ENCODE measurements at regions not wholly inside any gene's neighbourhood (a gene's known extent, or its start where the extent isn't known, plus 50 kb on each side); places are given as distances from the start of the nearest gene placed in this dataset.

DNA sequence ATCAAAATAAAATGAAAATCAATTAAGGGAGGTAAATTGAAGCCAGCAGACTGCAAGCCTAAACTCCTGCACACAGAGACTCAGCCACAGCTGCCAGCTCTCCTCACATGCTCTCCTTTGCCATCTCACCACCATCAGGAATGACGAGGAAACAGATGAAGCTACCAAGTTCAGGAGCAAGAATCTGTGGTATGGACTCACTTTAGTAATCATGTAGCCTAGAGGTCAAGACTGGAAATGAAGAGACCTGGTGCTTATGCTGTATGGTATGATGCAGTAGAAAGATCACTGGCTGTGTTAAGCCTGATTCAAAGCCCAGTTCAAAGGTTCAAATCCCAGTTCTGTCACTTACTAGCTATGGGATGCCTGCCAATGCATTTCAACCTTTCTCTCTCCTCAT, 78.9 kb upstream of the CAMK1G start:
- DNase-seq, result no peak

DNA sequence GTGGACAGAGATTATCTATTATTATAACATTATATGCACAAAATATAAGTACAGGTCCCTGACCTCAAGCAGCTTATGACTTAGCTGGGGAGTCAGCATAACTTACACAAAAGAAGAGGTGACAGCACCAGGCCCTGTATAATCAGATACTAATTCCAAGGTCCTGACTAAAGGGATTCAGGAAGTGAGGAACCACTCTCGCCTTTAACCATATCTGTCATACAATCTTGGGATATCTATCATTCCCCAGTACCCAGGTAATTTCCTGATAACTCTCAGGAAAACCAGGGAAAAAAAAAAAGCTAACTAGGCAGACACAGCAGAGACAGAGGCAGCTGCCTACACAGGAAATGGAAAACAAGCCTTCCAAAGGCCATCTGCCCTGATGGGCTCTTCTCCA, 78.5 kb upstream of the CAMK1G start:
- DNase-seq, result no peak

More for the DNA sequence above, 78.9 kb upstream of the CAMK1G start:
- H3K27ac ChIP-seq, result no peak overlapping the region
- intact Hi-C loops (cut with DNase I), result no loop called here
- no peak overlapping the region for H3K4me3 ChIP-seq
- no peaks in the 10 kb centered on the region for H3K27me3 ChIP-seq
- TF ChIP-seq EP300 (IDR thresholded peaks at IDR 0.05) (no peak), POLR2A (IDR thresholded peaks at IDR 0.05) (no peak)
- TF ChIP-seq, protein P1, sequence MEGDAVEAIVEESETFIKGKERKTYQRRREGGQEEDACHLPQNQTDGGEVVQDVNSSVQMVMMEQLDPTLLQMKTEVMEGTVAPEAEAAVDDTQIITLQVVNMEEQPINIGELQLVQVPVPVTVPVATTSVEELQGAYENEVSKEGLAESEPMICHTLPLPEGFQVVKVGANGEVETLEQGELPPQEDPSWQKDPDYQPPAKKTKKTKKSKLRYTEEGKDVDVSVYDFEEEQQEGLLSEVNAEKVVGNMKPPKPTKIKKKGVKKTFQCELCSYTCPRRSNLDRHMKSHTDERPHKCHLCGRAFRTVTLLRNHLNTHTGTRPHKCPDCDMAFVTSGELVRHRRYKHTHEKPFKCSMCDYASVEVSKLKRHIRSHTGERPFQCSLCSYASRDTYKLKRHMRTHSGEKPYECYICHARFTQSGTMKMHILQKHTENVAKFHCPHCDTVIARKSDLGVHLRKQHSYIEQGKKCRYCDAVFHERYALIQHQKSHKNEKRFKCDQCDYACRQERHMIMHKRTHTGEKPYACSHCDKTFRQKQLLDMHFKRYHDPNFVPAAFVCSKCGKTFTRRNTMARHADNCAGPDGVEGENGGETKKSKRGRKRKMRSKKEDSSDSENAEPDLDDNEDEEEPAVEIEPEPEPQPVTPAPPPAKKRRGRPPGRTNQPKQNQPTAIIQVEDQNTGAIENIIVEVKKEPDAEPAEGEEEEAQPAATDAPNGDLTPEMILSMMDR (IDR thresholded peaks at IDR 0.05), result no peak
- WGBS, 3 donors, result 51 to 62% (median 57%) methylated on average over 1 of the region's 1 CpG
- no peaks in the 10 kb centered on the region for H3K4me1 ChIP-seq (ENCODE audit: insufficient read depth)
- no peaks in the 10 kb centered on the region for H3K36me3 ChIP-seq
- peaks cover 0 to 4% of the 10 kb centered on the region in 2 donors for H3K9me3 ChIP-seq

DNA sequence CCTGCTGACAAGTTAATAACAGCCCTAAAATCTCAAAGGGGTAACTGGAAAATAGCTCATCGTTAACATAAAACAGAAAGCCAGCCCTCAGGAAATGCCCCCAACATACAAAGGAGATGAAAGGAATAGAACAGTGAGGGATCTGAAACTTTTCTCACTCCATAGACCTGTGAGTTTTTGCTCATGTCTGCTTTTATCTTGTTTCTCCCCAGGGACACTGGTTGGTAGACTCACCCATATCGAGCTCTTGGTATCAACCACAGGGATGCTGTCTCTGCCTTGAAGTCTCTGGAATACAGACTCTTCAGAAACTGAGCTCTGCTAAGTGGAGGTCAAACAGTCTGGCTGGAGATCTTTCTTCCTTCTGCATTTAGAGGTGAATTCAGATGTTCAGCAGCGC, 77.4 kb upstream of the CAMK1G start:
- WGBS, 3 donors, result 58 to 63% (median 63%) methylated on average over 3 of the region's 3 CpGs
- TF ChIP-seq, protein P1 (IDR thresholded peaks at IDR 0.05), result no peak
- TF ChIP-seq EP300 (IDR thresholded peaks at IDR 0.05), result no peak
- TF ChIP-seq POLR2A (IDR thresholded peaks at IDR 0.05), result no peak
- DNase-seq, result no peak
- Histone ChIP-seq H3K36me3 (no peaks in the 10 kb centered on the region), H3K4me3 (no peak overlapping the region), H3K27ac (no peak overlapping the region), H3K4me1 (ENCODE audit: insufficient read depth) (no peaks in the 10 kb centered on the region), H3K9me3 (peaks cover 0 to 4% of the 10 kb centered on the region in 2 donors), H3K27me3 (no peaks in the 10 kb centered on the region)
- intact Hi-C loops (cut with DNase I), result no loop called here

More for the DNA sequence above, 78.5 kb upstream of the CAMK1G start:
- WGBS, 3 donors, result 68 to 86% (median 73%) methylated on average over 1 of the region's 1 CpG
- Histone ChIP-seq H3K4me1 (ENCODE audit: insufficient read depth) (no peaks in the 10 kb centered on the region), H3K4me3 (no peak overlapping the region), H3K36me3 (no peaks in the 10 kb centered on the region), H3K9me3 (peaks cover 0 to 4% of the 10 kb centered on the region in 2 donors), H3K27me3 (no peaks in the 10 kb centered on the region), H3K27ac (no peak overlapping the region)
- TF ChIP-seq EP300 (IDR thresholded peaks at IDR 0.05) (no peak), POLR2A (IDR thresholded peaks at IDR 0.05) (no peak)
- TF ChIP-seq, protein P1 (IDR thresholded peaks at IDR 0.05), result no peak
- intact Hi-C loops (cut with DNase I), result no loop called here

DNA sequence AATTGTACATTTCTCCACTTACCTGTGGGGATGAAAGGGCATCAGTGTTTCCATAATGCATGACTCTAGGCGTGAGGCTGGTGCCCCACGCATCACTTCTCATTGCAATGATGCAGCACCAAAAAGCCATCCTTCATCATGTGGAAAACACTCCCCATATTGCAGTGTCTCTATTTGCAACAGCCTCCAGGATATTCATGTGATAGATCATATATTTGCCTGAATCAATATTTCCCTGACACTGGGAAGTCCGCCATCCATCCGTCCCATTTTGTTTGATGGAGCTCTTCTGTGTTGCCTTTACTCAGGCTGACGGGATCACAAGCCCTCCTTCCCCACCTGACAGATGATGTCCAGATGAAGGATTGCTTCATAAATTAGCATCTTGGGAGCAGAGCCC, 74.5 kb upstream of the CAMK1G start:
- intact Hi-C loops (cut with DNase I), result no loop called here

More for the DNA sequence above, 74.5 kb upstream of the CAMK1G start:
- H3K27me3 ChIP-seq, result no peaks in the 10 kb centered on the region
- no peak for DNase-seq
- H3K9me3 ChIP-seq, result no peaks in the 10 kb centered on the region
- WGBS, 3 donors, result 78 to 83% (median 80%) methylated on average over 5 of the region's 5 CpGs
- H3K4me1 ChIP-seq (ENCODE audit: insufficient read depth), result no peaks in the 10 kb centered on the region
- TF ChIP-seq, protein P1 (IDR thresholded peaks at IDR 0.05), result no peak
- no peak for TF ChIP-seq EP300 (IDR thresholded peaks at IDR 0.05)
- TF ChIP-seq POLR2A (IDR thresholded peaks at IDR 0.05), result no peak
- H3K4me3 ChIP-seq, result no peak overlapping the region
- H3K27ac ChIP-seq, result no peak overlapping the region
- no peaks in the 10 kb centered on the region for H3K36me3 ChIP-seq
